ENCODE measurements at regions not wholly inside any gene's neighbourhood (a gene's known extent, or its start where the extent isn't known, plus 50 kb on each side); places are given as distances from the start of the nearest gene placed in this dataset.

GRCh38 chr16:73412416-73412815, 364.5 kb upstream of the ZFHX3 start:
- TF ChIP-seq CTCF (conservative IDR thresholded peaks at IDR 0.05; ENCODE audit: low read depth in 2 of 2) (no peak), EZH2 (IDR thresholded peaks at IDR 0.05; ENCODE audit: low read depth, unreplicated experiment) (no peak)
